SK-N-SH (cell line): ENCODE measurements at regions not wholly inside any gene's neighbourhood (a gene's known extent, or its start where the extent isn't known, plus 50 kb on each side); places are given as distances from the start of the nearest gene placed in this dataset.
"Not testable (repeated sequence)": the region's sequence is repeated elsewhere in the genome, so short reads cannot be mapped to it uniquely, and the experiment has no call there.

Experiments
- CTCF ChIP-seq: fragments of 200-600 bp; sonication (generic); IDR thresholded peaks from 2 replicates; pipeline ENCODE4 v1.6.1; 2017; ENCODE audit warnings: antibody characterized with exemption, mild to moderate bottlenecking, moderate library complexity
- EP300 ChIP-seq, 2 experiments: IDR thresholded peaks; 2 replicates each; pipeline versions ENCODE4 v1.4.0 to v1.6.1; 2012; ENCODE audit warnings: borderline replicate concordance in 1 of 2, low read depth in 1 of 2, low read length in 1 of 2
- EZH2phosphoT487 ChIP-seq: fragments of 200-600 bp; sonication (generic); IDR thresholded peaks from 2 replicates; pipeline ENCODE4 v1.6.1; 2017; ENCODE audit warnings: low read depth, mixed run types, mild to moderate bottlenecking, antibody characterized with exemption, moderate library complexity, borderline replicate concordance
- FOSL2 ChIP-seq: IDR thresholded peaks from 2 replicates; pipeline ENCODE4 v1.4.0; 2012; ENCODE audit warnings: low read depth, mild to moderate bottlenecking, moderate library complexity, borderline replicate concordance
- FOXJ3 ChIP-seq: sonication (generic); formaldehyde crosslinking; IDR thresholded peaks from 2 replicates; pipeline ENCODE4 v1.5.1; 2020; ENCODE audit warnings: mild to moderate bottlenecking, missing genetic modification reagents
- FOXM1 ChIP-seq: IDR thresholded peaks from 2 replicates; pipeline ENCODE4 v1.4.0; 2012; ENCODE audit warnings: low read depth, mild to moderate bottlenecking
- GATA2 ChIP-seq: sonication (generic); formaldehyde crosslinking; IDR thresholded peaks from 2 replicates; pipeline ENCODE4 v1.5.0; 2020; ENCODE audit warnings: mild to moderate bottlenecking, missing genetic modification reagents
- POLR2AphosphoS5 ChIP-seq: IDR thresholded peaks from 2 replicates; pipeline ENCODE4 v1.6.1; 2012; ENCODE audit warnings: low read depth, low read length
- RAD21 ChIP-seq: IDR thresholded peaks from 2 replicates; pipeline ENCODE4 v1.6.1; 2012; ENCODE audit warnings: mild to moderate bottlenecking, low read length
- SIN3A ChIP-seq: IDR thresholded peaks from 2 replicates; pipeline ENCODE4 v1.6.1; 2012; ENCODE audit warnings: low read depth, mild to moderate bottlenecking, low read length, moderate library complexity, borderline replicate concordance
- SMC3 ChIP-seq: IDR thresholded peaks from 2 replicates; pipeline ENCODE4 v1.6.1; 2012; ENCODE audit warnings: low read depth, low read length, improper control_type of control experiment
- USF2 ChIP-seq: fragments of 150-350 bp; IDR thresholded peaks from 2 replicates; pipeline ENCODE4 v1.6.1; 2017; ENCODE audit warnings: antibody characterized with exemption, low read length, low read depth, borderline replicate concordance
- YY1 ChIP-seq: IDR thresholded peaks from 2 replicates; pipeline ENCODE4 v1.4.0; 2012; ENCODE audit warnings: low read depth, mild to moderate bottlenecking

DNA sequence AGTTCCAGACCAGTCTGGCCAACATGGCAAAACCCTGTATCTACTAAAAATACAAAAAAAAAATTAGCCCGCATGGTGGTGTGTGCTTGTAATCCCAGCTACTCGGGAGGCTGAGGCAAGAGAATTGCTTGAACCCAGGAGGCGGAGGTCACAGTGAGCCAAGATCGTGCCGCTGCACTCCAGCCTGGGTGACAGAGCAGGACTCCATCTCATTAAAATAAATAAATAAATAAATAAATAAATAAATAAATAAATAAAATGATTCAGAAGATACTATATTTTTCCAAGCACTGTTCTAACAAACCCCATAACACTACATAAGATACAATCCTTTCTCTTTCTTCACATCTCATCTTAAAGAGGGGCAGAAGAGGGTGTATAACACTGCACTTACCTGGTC, 100.9 kb upstream of the SESTD1 start:
- not testable (repeated sequence) for TF ChIP-seq POLR2AphosphoS5; SIN3A; USF2; GATA2; RAD21; EP300 (IDR thresholded peaks at IDR 0.05; ENCODE audit: borderline replicate concordance in 1 of 2, low read depth in 1 of 2, low read length in 1 of 2); CTCF; FOXJ3 (CRISPR knock-in tag); YY1; FOXM1; FOSL2; SMC3; EZH2phosphoT487
